GM12878 (cell line): ENCODE measurements at regions not wholly inside any gene's neighbourhood (a gene's known extent, or its start where the extent isn't known, plus 50 kb on each side); places are given as distances from the start of the nearest gene placed in this dataset.
"Not testable (repeated sequence)": the region's sequence is repeated elsewhere in the genome, so short reads cannot be mapped to it uniquely, and the experiment has no call there.

ENCODE experiments used
- ATAC-seq: fragments of 200-7000 bp; cut with Tn5 transposase; 3 replicates; pipeline ENCODE4 v1.9.1; 2020; ENCODE audit warnings: mild to moderate bottlenecking, moderate library complexity
- BruUV-seq: library from RNA; stranded (reverse); fragments of 400-500 nt; replicated peaks from 2 replicates; lab custom pipeline; 2021; lab: Mats Ljungman, UMichigan
- CTCF ChIA-PET: fragments of 300-600 bp; sonication (Branson Sonifier 250); formaldehyde crosslinking; extraction: SDS; loops from one replicate; lab custom pipeline; 2021; ENCODE audit warnings: inconsistent platforms; lab: Yijun Ruan, JAX
- POLR2A ChIA-PET: fragments of 350-600 bp; formaldehyde crosslinking; extraction: SDS; loops from one replicate; lab custom pipeline; 2021; ENCODE audit warnings: inconsistent platforms; lab: Charles Lee
- RAD21 ChIA-PET: fragments of 300-600 bp; sonication (Branson Sonifier 250); formaldehyde crosslinking; loops from one replicate; lab custom pipeline; 2023; ENCODE audit warnings: antibody characterized with exemption; ENCODE audit not compliant: unreplicated experiment; lab: Charles Lee
- SMC1A ChIA-PET: fragments of 300-600 bp; sonication (Branson Sonifier 250); formaldehyde crosslinking; loops from one replicate; lab custom pipeline; 2023; ENCODE audit not compliant: unreplicated experiment, uncharacterized antibody; lab: Charles Lee
- DNase-seq: peaks from one replicate; pipeline ENCODE4 v3.0.0-alpha.2; 2011; ENCODE audit warnings: low read depth, low spot score
- FAIRE-seq: peaks from 3 replicates; lab custom pipeline; 2011; peaks lifted over from hg19 to GRCh38; lab: Jason Lieb, UNC
- H2AFZ ChIP-seq: 2 replicates; pipeline ENCODE4 v1.6.0; 2011; ENCODE audit warnings: low read depth, low read length, control low read depth; ENCODE audit not compliant: control insufficient read depth
- H3K27ac ChIP-seq: 2 replicates; pipeline ENCODE4 v1.5.1; 2011; ENCODE audit warnings: control low read depth; ENCODE audit not compliant: control insufficient read depth, insufficient read depth
- H3K27me3 ChIP-seq, 2 experiments: replicated peaks in 1 of 2; 2 replicates each; pipeline versions ENCODE4 v1.6.0 to v1.6.1; 2011; ENCODE audit warnings: low read length in 1 of 2; ENCODE audit not compliant: control insufficient read depth in 2 of 2, insufficient read depth in 2 of 2
- H3K36me3 ChIP-seq, 2 experiments: 2 replicates each; pipeline ENCODE4 v1.5.1; 2011; ENCODE audit warnings: low read length in 1 of 2; ENCODE audit not compliant: control insufficient read depth in 2 of 2, insufficient read depth in 2 of 2
- H3K4me1 ChIP-seq: 2 replicates; pipeline ENCODE4 v1.6.1; 2011; ENCODE audit warnings: mild to moderate bottlenecking, low read length, moderate library complexity, mixed read lengths; ENCODE audit not compliant: control insufficient read depth, insufficient read depth
- H3K4me2 ChIP-seq: 2 replicates; pipeline ENCODE4 v1.6.0; 2011; ENCODE audit warnings: control low read depth; ENCODE audit not compliant: control insufficient read depth, insufficient read depth
- H3K4me3 ChIP-seq: fragments of 200-600 bp; sonication (generic); 2 replicates; pipeline ENCODE4 v1.5.1; 2016
- H3K79me2 ChIP-seq: 2 replicates; pipeline ENCODE4 v1.6.0; 2011; ENCODE audit warnings: low read length; ENCODE audit not compliant: control insufficient read depth, insufficient read depth
- H3K9ac ChIP-seq: 2 replicates; pipeline ENCODE4 v1.8.0; 2011; ENCODE audit warnings: low read length, control low read depth, mixed read lengths; ENCODE audit not compliant: control insufficient read depth, insufficient read depth
- H3K9me3 ChIP-seq: replicated peaks from 3 replicates; pipeline ENCODE4 v1.5.1; 2011; ENCODE audit warnings: mild to moderate bottlenecking, low read length; ENCODE audit not compliant: control insufficient read depth, insufficient read depth
- H4K20me1 ChIP-seq: 2 replicates; pipeline ENCODE4 v1.6.0; 2011; ENCODE audit not compliant: control insufficient read depth, insufficient read depth
- WGBS: methylation state at CpG from one replicate; pipeline ENCODE4 v1.1.6; 2016; ENCODE audit warnings: low lambda C conversion rate; ENCODE audit not compliant: insufficient replicate concordance, insufficient coverage; ENCODE audit errors: missing lambda C conversion rate; 5-methylcytosine and 5-hydroxymethylcytosine counted together
- in situ Hi-C: fragments of 300-500 bp; cut with MboI; formaldehyde crosslinking; loops from 9 replicates; pipeline ENCODE4 v1.14.3; 2018; ENCODE audit warnings: mixed read lengths
- intact Hi-C: fragments of 100-400 bp; cut with micrococcal nuclease; formaldehyde crosslinking; loops from one replicate; pipeline ENCODE4 v1.14.2; 2022; ENCODE audit not compliant: unreplicated experiment

- H4K20me1 ChIP-seq, FAIRE-seq, H3K4me2 ChIP-seq, intact Hi-C loops, H3K4me1 ChIP-seq, H3K9ac ChIP-seq, in situ Hi-C loops, CTCF ChIA-PET, H3K27me3 ChIP-seq, H3K27ac ChIP-seq, BruUV-seq, ATAC-seq, H3K4me3 ChIP-seq, RAD21 ChIA-PET, H3K36me3 ChIP-seq, DNase-seq, H3K79me2 ChIP-seq, H2AFZ ChIP-seq, H3K9me3 ChIP-seq, SMC1A ChIA-PET, POLR2A ChIA-PET: not testable (repeated sequence)
- WGBS: 67% methylated on average over 10 of the region's 11 CpGs
These were observed 246.9 kb upstream of the PLGLB2 start for GRCh38 chr2:87500951-87501350.

DNA sequence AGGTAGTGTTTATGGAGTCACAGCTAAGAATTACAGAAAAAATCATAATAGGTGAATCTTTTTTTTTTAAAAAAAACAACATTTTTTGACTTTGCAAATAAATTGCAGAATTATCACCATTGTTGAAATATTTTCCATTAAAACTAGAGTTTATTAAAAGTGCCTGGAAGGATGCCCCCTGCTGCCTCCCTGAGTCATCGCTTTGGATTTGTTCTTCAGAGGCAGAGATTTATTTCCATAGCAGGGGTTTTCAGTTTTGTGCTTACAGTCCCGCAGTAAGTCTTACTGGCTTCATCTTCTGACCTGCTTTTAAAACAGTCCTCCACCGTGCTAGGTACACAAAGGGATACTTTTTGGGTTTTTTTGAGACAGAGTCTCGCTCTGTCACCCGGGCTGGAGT is 244.9 kb upstream of the PLGLB2 start:
- H3K4me2 ChIP-seq, in situ Hi-C loops, H3K9me3 ChIP-seq, CTCF ChIA-PET, POLR2A ChIA-PET, H3K4me3 ChIP-seq, H3K27ac ChIP-seq, DNase-seq, RAD21 ChIA-PET, H3K9ac ChIP-seq, FAIRE-seq, H2AFZ ChIP-seq, H3K36me3 ChIP-seq, ATAC-seq, H3K4me1 ChIP-seq, H3K79me2 ChIP-seq, BruUV-seq, H3K27me3 ChIP-seq, SMC1A ChIA-PET, intact Hi-C loops, H4K20me1 ChIP-seq: not testable (repeated sequence)
- WGBS: 97% methylated on average over 4 of the region's 5 CpGs

DNA sequence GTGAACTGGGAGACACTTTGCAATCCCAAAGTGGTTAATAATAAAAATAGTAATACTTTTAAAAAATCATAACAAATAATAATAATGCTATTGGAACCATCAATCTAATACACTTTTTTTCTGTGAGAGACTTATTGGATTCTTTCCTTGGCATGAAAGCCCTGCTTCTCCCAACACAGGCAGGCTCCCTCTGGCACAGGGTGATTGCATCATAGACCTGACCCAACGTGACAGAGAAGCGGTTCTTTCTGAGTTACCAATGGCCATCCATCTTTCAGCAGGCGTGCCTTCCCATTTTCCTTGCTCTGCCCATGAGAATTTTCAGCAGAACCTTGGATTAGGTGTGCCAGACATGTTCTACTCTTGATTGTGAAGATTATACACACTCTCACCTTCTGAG is 242.6 kb upstream of the PLGLB2 start:
- ATAC-seq, H3K27me3 ChIP-seq, BruUV-seq, FAIRE-seq, H3K4me2 ChIP-seq, in situ Hi-C loops, H3K4me3 ChIP-seq, H3K9ac ChIP-seq, intact Hi-C loops, H3K4me1 ChIP-seq, H3K36me3 ChIP-seq, H4K20me1 ChIP-seq, SMC1A ChIA-PET, H3K9me3 ChIP-seq, RAD21 ChIA-PET, DNase-seq, POLR2A ChIA-PET, H3K27ac ChIP-seq, CTCF ChIA-PET, H3K79me2 ChIP-seq, H2AFZ ChIP-seq: not testable (repeated sequence)
- WGBS: no CpG with 5 or more reads among the region's 3 CpGs

DNA sequence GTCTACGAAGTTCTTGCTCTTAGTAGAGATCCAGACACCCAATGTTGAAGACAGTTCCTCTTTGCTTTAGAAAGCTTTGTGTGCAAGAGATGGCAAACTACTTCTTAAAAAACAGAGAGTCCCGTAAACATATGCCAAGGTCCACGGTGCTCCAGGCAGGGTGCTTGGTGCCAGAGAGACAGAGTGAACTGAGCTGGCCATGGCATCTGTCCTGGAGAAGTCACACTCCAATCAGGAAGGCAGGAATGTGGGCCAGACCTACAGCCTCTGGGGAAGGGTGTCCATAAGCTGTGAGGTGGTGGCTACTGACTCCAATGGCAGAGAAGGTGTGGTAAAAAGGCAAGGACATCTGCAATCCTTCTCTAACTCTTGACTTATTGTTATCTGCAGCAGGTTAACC is 242.0 kb upstream of the PLGLB2 start:
- SMC1A ChIA-PET, DNase-seq, ATAC-seq, H3K9ac ChIP-seq, H3K27me3 ChIP-seq, RAD21 ChIA-PET, CTCF ChIA-PET, H4K20me1 ChIP-seq, H3K4me2 ChIP-seq, BruUV-seq, in situ Hi-C loops, FAIRE-seq, H2AFZ ChIP-seq, H3K9me3 ChIP-seq, H3K4me3 ChIP-seq, H3K36me3 ChIP-seq, intact Hi-C loops, H3K79me2 ChIP-seq, H3K27ac ChIP-seq, H3K4me1 ChIP-seq, POLR2A ChIA-PET: not testable (repeated sequence)
- no CpG with 5 or more reads among the region's 3 CpGs for WGBS
